WTC11 (cell line): ENCODE measurements at regions not wholly inside any gene's neighbourhood (a gene's known extent, or its start where the extent isn't known, plus 50 kb on each side); places are given as distances from the start of the nearest gene placed in this dataset.

Experiments
- ATAC-seq: fragments of 200-7000 bp; cut with Tn5 transposase; 2 replicates; pipeline ENCODE4 v1.10.0; 2021; ENCODE audit warnings: mild to moderate bottlenecking, moderate library complexity
- CTCF ChIA-PET: fragments of 300-600 bp; sonication (Branson Sonifier 250); formaldehyde crosslinking; loops from one replicate; lab custom pipeline; 2021; ENCODE audit warnings: antibody characterized with exemption; lab: Charles Lee
- POLR2A ChIA-PET: fragments of 350-600 bp; sonication (Branson Sonifier 250); formaldehyde crosslinking; loops from one replicate; lab custom pipeline; 2021; ENCODE audit warnings: antibody characterized with exemption; lab: Charles Lee
- DNase-seq: peaks from one replicate; pipeline ENCODE4 v3.0.0; 2021; ENCODE audit warnings: low spot score
- H3K27ac Mint-ChIP-seq: 2 replicates; pipeline ENCODE4 v1.8.0; 2021; ENCODE audit warnings: mixed read lengths
- H3K27me3 Mint-ChIP-seq: 2 replicates; pipeline ENCODE4 v1.8.0; 2021; ENCODE audit warnings: low read depth, mild to moderate bottlenecking, moderate library complexity, mixed read lengths
- H3K36me3 Mint-ChIP-seq: 2 replicates; pipeline ENCODE4 v1.8.0; 2021; ENCODE audit warnings: mixed read lengths
- H3K4me1 Mint-ChIP-seq: 2 replicates; pipeline ENCODE4 v1.8.0; 2022; ENCODE audit warnings: mixed read lengths
- H3K4me3 Mint-ChIP-seq: 2 replicates; pipeline ENCODE4 v1.8.0; 2021; ENCODE audit warnings: mild to moderate bottlenecking, moderate library complexity, mixed read lengths
- H3K9me3 Mint-ChIP-seq: 2 replicates; pipeline ENCODE4 v1.8.0; 2021; ENCODE audit warnings: mixed read lengths
- ATF1 ChIP-seq: sonication (generic); formaldehyde crosslinking; IDR thresholded peaks from 2 replicates; pipeline ENCODE4 v1.8.1; 2023; ENCODE audit warnings: mild to moderate bottlenecking, moderate library complexity, missing genetic modification reagents
- FOXK1 ChIP-seq: sonication (generic); formaldehyde crosslinking; IDR thresholded peaks from 2 replicates; pipeline ENCODE4 v1.8.0; 2022; ENCODE audit warnings: mild to moderate bottlenecking, moderate library complexity, missing genetic modification reagents
- GABPB1 ChIP-seq: sonication (generic); formaldehyde crosslinking; IDR thresholded peaks from 2 replicates; pipeline ENCODE4 v1.8.1; 2023; ENCODE audit warnings: mild to moderate bottlenecking, missing genetic modification reagents
- HMGA2 ChIP-seq: fragments of 250-450 bp; sonication (Bioruptor Pico); IDR thresholded peaks from 2 replicates; pipeline ENCODE4 v1.4.0; 2021; ENCODE audit warnings: mild to moderate bottlenecking, moderate library complexity
- MXD4 ChIP-seq: fragments of 250-450 bp; sonication (Bioruptor Pico); IDR thresholded peaks from 2 replicates; pipeline ENCODE4 v1.8.0; 2021; ENCODE audit warnings: mild to moderate bottlenecking, moderate library complexity, borderline replicate concordance
- MYBL2 ChIP-seq: sonication (generic); formaldehyde crosslinking; IDR thresholded peaks from 2 replicates; pipeline ENCODE4 v1.8.1; 2023; ENCODE audit warnings: mild to moderate bottlenecking, moderate library complexity, missing genetic modification reagents
- NR3C1 ChIP-seq: sonication (generic); formaldehyde crosslinking; conservative IDR thresholded peaks from 2 replicates; pipeline ENCODE4 v1.8.1; 2023; ENCODE audit warnings: low read depth, mild to moderate bottlenecking, missing genetic modification reagents
- PRRX2 ChIP-seq: fragments of 250-450 bp; sonication (Bioruptor Pico); IDR thresholded peaks from 2 replicates; pipeline ENCODE4 v1.8.0; 2021; ENCODE audit warnings: mild to moderate bottlenecking
- RORB ChIP-seq: fragments of 250-450 bp; sonication (Bioruptor Pico); IDR thresholded peaks from 2 replicates; pipeline ENCODE4 v1.9.0; 2021; ENCODE audit warnings: mild to moderate bottlenecking
- SMAD3 ChIP-seq: sonication (generic); formaldehyde crosslinking; IDR thresholded peaks from 2 replicates; pipeline ENCODE4 v1.8.0; 2022; ENCODE audit warnings: missing genetic modification reagents, mild to moderate bottlenecking, borderline replicate concordance
- SMAD4 ChIP-seq: sonication (generic); formaldehyde crosslinking; IDR thresholded peaks from 2 replicates; pipeline ENCODE4 v1.8.0; 2022; ENCODE audit warnings: mild to moderate bottlenecking, missing genetic modification reagents
- SOX15 ChIP-seq: fragments of 250-450 bp; sonication (Bioruptor Pico); IDR thresholded peaks from 2 replicates; pipeline ENCODE4 v1.9.0; 2021; ENCODE audit warnings: mild to moderate bottlenecking
- TP53 ChIP-seq: sonication (generic); formaldehyde crosslinking; IDR thresholded peaks from 2 replicates; pipeline ENCODE4 v1.8.1; 2023; ENCODE audit warnings: mild to moderate bottlenecking, missing genetic modification reagents
- ZNF232 ChIP-seq: sonication (generic); formaldehyde crosslinking; IDR thresholded peaks from 2 replicates; pipeline ENCODE4 v1.8.0; 2022; ENCODE audit warnings: mild to moderate bottlenecking, missing genetic modification reagents
- ZNF263 ChIP-seq: sonication (generic); formaldehyde crosslinking; IDR thresholded peaks from 2 replicates; pipeline ENCODE4 v1.8.1; 2022; ENCODE audit warnings: low read depth, mild to moderate bottlenecking, moderate library complexity, missing genetic modification reagents
- ZNF416 ChIP-seq: fragments of 250-450 bp; sonication (Bioruptor Pico); IDR thresholded peaks from 2 replicates; pipeline ENCODE4 v1.9.0; 2021; ENCODE audit warnings: mild to moderate bottlenecking, inconsistent platforms
- TF ChIP-seq, protein P1 (sequence below): sonication (generic); formaldehyde crosslinking; IDR thresholded peaks from 2 replicates; pipeline ENCODE4 v1.8.0; 2022; ENCODE audit warnings: mild to moderate bottlenecking, missing genetic modification reagents
- TF ChIP-seq, protein P2 (sequence below): fragments of 200-600 bp; IDR thresholded peaks from 2 replicates; pipeline ENCODE4 v1.8.0; 2022; ENCODE audit warnings: antibody characterized with exemption
- TF ChIP-seq, protein P3 (sequence below): sonication (generic); formaldehyde crosslinking; IDR thresholded peaks from 2 replicates; pipeline ENCODE4 v1.8.0; 2022; ENCODE audit warnings: mild to moderate bottlenecking, missing genetic modification reagents
- TF ChIP-seq, protein P4 (sequence below): fragments of 250-450 bp; sonication (Bioruptor Pico); IDR thresholded peaks from 2 replicates; pipeline ENCODE4 v2.1.2; 2022; ENCODE audit warnings: mild to moderate bottlenecking, moderate library complexity
- TF ChIP-seq, protein P5 (sequence below): fragments of 250-450 bp; sonication (Bioruptor Pico); IDR thresholded peaks from 2 replicates; pipeline ENCODE4 v1.9.0; 2021; ENCODE audit warnings: mild to moderate bottlenecking, borderline replicate concordance

DNA sequence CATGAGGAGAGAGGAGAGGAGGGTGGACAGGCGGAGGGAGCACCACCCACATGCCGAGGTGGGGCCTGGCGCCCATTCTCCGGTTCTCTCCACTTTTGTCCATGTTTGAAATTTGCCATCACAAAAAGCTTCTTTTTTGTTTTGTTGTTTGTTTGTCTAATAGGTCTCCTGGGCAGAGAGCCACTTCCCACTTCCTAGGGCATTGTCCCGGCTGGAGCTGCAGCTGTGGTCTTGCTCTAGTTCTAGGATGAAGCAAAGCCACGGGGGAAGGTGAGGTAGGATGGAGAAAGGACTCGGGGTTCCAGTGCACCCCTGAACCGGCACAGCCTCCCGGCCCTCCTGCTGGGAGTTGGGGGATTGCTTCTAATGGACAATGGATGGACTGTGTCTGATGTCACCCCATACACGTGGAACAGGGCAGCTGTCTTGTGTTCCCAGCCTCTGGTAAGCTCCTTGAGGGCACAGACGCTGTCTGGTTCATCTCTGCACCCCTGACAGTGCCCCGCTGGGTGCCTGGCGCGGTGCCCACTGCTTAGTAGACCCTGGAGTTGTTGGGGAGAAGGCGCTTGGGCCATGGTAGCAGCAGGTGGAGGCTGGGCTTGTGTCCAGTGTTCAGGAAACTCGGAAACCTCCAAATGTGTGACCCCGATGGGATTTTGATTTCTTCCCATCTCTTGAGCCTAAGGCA lies 278.4 kb downstream of the NDUFA10 start:
- no peaks in the 10 kb centered on the region for H3K36me3 Mint-ChIP-seq
- H3K27ac Mint-ChIP-seq, result no peak overlapping the region
- POLR2A ChIA-PET, result no interaction called here
- no peaks in the 10 kb centered on the region for H3K9me3 Mint-ChIP-seq
- no peaks in the 10 kb centered on the region for H3K4me1 Mint-ChIP-seq
- TF ChIP-seq PRRX2 (CRISPR knock-in tag) (no peak), TP53 (CRISPR knock-in tag) (no peak), NR3C1 (CRISPR knock-in tag) (no peak), SOX15 (CRISPR knock-in tag) (no peak), RORB (CRISPR knock-in tag) (no peak)
- TF ChIP-seq, protein P1, sequence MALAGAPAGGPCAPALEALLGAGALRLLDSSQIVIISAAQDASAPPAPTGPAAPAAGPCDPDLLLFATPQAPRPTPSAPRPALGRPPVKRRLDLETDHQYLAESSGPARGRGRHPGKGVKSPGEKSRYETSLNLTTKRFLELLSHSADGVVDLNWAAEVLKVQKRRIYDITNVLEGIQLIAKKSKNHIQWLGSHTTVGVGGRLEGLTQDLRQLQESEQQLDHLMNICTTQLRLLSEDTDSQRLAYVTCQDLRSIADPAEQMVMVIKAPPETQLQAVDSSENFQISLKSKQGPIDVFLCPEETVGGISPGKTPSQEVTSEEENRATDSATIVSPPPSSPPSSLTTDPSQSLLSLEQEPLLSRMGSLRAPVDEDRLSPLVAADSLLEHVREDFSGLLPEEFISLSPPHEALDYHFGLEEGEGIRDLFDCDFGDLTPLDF, result no peak
- TF ChIP-seq, protein P2, sequence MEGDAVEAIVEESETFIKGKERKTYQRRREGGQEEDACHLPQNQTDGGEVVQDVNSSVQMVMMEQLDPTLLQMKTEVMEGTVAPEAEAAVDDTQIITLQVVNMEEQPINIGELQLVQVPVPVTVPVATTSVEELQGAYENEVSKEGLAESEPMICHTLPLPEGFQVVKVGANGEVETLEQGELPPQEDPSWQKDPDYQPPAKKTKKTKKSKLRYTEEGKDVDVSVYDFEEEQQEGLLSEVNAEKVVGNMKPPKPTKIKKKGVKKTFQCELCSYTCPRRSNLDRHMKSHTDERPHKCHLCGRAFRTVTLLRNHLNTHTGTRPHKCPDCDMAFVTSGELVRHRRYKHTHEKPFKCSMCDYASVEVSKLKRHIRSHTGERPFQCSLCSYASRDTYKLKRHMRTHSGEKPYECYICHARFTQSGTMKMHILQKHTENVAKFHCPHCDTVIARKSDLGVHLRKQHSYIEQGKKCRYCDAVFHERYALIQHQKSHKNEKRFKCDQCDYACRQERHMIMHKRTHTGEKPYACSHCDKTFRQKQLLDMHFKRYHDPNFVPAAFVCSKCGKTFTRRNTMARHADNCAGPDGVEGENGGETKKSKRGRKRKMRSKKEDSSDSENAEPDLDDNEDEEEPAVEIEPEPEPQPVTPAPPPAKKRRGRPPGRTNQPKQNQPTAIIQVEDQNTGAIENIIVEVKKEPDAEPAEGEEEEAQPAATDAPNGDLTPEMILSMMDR, result no peak
- H3K4me3 Mint-ChIP-seq, result no peak overlapping the region
- CTCF ChIA-PET, result no interaction called here
- ATAC-seq (no peak), DNase-seq (no peak)
- H3K27me3 Mint-ChIP-seq, result no peaks in the 10 kb centered on the region

DNA sequence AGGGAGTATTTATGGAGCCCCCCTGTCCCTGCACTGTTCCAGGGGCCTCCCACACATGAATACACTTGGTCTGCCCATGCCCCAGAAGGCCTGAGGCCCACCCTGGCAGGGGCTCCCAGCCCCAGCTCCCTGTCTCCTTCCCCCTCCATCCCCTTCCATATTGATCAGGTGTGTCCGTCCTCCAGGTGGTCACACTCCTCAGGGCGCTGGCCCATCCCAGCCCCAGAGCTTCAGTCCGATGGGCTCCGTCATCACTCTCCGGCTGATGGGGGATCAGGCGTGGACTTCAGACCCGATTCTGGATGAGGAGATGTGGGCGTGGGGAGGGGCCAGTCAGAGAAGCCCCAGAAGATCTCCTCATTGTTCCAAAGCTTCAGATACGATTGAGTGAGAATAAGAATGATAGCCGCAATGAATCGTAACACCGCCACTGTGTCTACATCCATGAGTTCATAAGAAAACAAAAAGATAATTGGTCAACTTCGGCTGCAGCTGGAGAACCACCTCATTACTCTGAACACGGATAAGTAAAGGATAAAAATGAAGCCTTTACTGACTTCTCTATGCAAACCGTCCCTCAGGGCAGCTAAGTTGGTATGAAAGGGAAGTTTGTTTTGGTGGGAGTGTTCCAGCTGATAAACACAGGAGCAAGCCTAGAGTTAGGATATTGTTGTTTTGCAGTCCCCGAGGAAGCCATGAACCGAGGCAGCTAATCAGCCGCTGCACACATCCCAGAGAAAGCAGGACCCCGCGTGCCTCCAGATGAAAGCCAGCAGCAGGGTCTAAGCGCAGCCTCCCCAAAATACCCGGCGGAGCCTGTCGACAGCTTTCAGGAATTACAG lies 279.5 kb downstream of the NDUFA10 start:
- Mint-ChIP-seq H3K4me3 (no peak overlapping the region), H3K27ac (no peak overlapping the region), H3K9me3 (no peaks in the 10 kb centered on the region)
- no peak for ATAC-seq
- no peak for TF ChIP-seq ZNF263 (CRISPR knock-in tag)
- TF ChIP-seq FOXK1 (CRISPR knock-in tag), result no peak
- no peak for TF ChIP-seq SMAD4 (CRISPR knock-in tag)
- no peak for TF ChIP-seq ATF1
- TF ChIP-seq, protein P3, sequence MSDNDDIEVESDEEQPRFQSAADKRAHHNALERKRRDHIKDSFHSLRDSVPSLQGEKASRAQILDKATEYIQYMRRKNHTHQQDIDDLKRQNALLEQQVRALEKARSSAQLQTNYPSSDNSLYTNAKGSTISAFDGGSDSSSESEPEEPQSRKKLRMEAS (CRISPR knock-in tag), result no peak
- no peak for TF ChIP-seq ZNF416
- TF ChIP-seq ZNF232 (CRISPR knock-in tag), result no peak
- TF ChIP-seq SMAD3 (CRISPR knock-in tag), result no peak
- TF ChIP-seq GABPB1 (CRISPR knock-in tag), result no peak
- TF ChIP-seq MXD4, result no peak
- TF ChIP-seq, all 79 proteins: peak for 0
- no peak for DNase-seq
- Mint-ChIP-seq H3K4me1 (no peaks in the 10 kb centered on the region), H3K27me3 (no peaks in the 10 kb centered on the region), H3K36me3 (no peaks in the 10 kb centered on the region)
- CTCF ChIA-PET, result interaction anchor here (0.6 kb wide), 1 partner anchor 502 kb away, joined by 3 read pairs; no protein-coding TSS in a partner anchor
- POLR2A ChIA-PET, result interaction anchor here (0.6 kb wide), 1 partner anchor 57 kb away, joined by 4 read pairs; no protein-coding TSS in a partner anchor

DNA sequence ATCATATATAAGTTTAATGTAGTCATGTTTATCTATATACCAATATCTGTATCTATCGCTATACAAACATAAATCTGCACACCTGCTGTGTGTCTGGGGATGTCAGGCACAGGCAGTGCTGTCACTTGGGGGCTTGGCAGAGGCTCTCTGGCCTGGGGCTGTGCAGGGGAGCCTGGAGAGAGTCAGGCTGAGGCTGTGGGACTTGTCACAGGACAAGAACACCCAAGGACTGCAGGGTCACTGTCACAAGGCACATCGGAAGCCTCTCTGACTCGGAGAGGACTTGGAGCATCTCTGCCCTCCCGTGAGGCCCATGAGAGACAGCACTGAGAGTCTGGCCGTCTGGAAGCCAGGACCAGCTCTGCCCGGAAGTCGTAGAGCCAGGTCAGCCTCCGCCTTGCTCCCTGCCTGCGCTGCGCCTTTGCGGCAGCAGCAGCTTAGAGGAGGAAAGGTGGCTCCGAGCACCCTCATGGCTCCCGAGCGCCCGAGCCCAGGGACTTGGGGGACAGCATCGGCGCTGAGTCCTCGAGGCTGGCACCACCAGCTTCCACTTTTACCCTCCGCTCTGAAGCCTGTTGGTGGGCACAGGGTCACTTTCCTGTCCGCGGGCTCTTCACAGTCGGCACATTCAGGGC lies 280.3 kb downstream of the NDUFA10 start:
- H3K4me1 Mint-ChIP-seq, result no peaks in the 10 kb centered on the region
- ATAC-seq, result no peak
- no peaks in the 10 kb centered on the region for H3K27me3 Mint-ChIP-seq
- no peak for DNase-seq
- H3K4me3 Mint-ChIP-seq, result no peak overlapping the region
- H3K36me3 Mint-ChIP-seq, result no peaks in the 10 kb centered on the region
- H3K27ac Mint-ChIP-seq, result no peak overlapping the region
- H3K9me3 Mint-ChIP-seq, result no peaks in the 10 kb centered on the region
- ChIA-PET CTCF (no interaction called here), POLR2A (no interaction called here)
- TF ChIP-seq HMGA2 (CRISPR knock-in tag), result no peak
- no peak for TF ChIP-seq MYBL2
- TF ChIP-seq ZNF416, result no peak
- TF ChIP-seq, protein P4, sequence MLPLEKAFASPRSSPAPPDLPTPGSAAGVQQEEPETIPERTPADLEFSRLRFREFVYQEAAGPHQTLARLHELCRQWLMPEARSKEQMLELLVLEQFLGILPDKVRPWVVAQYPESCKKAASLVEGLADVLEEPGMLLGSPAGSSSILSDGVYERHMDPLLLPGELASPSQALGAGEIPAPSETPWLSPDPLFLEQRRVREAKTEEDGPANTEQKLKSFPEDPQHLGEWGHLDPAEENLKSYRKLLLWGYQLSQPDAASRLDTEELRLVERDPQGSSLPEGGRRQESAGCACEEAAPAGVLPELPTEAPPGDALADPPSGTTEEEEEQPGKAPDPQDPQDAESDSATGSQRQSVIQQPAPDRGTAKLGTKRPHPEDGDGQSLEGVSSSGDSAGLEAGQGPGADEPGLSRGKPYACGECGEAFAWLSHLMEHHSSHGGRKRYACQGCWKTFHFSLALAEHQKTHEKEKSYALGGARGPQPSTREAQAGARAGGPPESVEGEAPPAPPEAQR (CRISPR knock-in tag), result no peak
- no peak for TF ChIP-seq GABPB1 (CRISPR knock-in tag)
- TF ChIP-seq, protein P5, sequence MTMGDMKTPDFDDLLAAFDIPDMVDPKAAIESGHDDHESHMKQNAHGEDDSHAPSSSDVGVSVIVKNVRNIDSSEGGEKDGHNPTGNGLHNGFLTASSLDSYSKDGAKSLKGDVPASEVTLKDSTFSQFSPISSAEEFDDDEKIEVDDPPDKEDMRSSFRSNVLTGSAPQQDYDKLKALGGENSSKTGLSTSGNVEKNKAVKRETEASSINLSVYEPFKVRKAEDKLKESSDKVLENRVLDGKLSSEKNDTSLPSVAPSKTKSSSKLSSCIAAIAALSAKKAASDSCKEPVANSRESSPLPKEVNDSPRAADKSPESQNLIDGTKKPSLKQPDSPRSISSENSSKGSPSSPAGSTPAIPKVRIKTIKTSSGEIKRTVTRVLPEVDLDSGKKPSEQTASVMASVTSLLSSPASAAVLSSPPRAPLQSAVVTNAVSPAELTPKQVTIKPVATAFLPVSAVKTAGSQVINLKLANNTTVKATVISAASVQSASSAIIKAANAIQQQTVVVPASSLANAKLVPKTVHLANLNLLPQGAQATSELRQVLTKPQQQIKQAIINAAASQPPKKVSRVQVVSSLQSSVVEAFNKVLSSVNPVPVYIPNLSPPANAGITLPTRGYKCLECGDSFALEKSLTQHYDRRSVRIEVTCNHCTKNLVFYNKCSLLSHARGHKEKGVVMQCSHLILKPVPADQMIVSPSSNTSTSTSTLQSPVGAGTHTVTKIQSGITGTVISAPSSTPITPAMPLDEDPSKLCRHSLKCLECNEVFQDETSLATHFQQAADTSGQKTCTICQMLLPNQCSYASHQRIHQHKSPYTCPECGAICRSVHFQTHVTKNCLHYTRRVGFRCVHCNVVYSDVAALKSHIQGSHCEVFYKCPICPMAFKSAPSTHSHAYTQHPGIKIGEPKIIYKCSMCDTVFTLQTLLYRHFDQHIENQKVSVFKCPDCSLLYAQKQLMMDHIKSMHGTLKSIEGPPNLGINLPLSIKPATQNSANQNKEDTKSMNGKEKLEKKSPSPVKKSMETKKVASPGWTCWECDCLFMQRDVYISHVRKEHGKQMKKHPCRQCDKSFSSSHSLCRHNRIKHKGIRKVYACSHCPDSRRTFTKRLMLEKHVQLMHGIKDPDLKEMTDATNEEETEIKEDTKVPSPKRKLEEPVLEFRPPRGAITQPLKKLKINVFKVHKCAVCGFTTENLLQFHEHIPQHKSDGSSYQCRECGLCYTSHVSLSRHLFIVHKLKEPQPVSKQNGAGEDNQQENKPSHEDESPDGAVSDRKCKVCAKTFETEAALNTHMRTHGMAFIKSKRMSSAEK (CRISPR knock-in tag), result no peak
